NCI-H1105 treated with DMSO at 0.1 percent for 48 hours (cell line): ENCODE measurements at regions not wholly inside any gene's neighbourhood (a gene's known extent, or its start where the extent isn't known, plus 50 kb on each side); places are given as distances from the start of the nearest gene placed in this dataset.

Source experiments
- DNase-seq: peaks from one replicate; lab custom pipeline; 2025; lab: John Stamatoyannopoulos, UW

DNA sequence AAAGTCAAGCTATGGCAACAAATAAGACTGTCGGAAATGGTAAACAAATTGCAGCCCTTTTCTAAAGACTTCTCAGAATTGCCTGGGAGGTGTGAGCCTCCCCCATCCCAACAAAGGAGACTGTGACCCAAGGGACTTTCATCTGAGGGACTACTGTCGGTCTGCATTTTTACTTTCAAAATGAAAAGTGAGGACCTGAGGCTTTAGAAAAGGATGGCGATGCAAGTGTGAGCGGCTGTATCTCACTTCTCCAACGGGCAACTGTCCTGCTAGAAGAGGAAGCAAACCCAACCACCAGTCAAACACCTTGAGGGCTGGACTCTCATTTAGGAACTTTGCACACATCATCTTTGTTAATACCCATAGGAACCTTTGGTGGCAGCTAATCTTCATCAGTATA is 62.6 kb upstream of the CLNK start:
- no peak for DNase-seq

DNA sequence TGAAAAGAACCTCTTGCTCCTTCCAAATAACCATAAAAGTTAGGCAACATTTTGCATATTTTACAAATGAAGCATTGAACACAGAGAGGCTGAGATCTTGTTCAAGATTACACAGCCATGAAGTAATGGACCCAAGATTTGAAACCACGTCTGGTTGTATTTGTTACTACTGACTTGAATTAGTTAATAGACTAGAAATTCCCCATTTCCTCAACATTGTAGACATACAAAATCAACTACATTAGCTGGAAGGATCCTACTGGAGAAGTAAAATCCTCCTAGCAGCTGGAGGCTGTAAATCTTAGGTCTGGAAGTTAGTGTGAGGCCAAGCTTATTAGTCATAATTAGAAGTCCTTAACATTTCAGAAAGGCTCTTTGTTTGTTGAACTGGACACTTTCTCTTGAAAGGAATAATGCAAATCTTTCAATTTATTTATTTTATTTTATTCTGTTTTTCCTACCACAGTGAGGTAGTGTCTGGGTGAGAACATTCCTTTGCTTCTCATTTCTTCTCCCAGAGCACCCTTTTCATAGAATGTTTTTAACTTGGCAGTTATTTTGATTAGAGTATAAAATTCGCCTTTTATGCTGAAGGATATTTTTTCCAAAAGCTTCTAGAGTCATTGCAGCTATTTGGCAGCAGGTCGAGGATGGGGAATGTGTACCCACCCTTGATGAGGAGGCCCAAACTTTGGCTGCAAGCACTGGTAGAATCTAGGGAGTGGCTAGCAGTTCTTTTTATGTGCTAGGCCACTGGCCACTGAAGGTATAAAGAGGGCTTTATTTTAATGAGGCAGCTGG is 62.0 kb upstream of the CLNK start:
- DNase-seq: no peak

DNA sequence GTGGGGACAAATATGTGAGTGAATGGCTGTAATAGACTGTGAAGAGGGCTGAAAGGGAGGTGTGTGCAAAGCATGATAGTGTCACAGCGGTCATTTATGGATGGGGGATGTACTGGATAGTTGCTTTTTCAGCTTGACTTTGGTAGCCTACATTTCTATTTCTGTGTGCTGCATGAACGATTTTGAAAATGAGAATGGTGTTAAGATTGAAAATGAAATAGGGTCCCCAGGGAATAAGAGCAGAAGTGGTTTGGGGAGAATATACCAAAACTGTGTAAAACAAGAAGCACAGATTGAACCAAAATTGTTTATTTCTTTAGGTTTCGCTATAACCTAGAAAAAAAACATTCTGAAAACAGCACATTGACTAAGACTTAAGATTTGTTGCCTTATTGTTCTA is 58.8 kb upstream of the CLNK start:
- no peak for DNase-seq

DNA sequence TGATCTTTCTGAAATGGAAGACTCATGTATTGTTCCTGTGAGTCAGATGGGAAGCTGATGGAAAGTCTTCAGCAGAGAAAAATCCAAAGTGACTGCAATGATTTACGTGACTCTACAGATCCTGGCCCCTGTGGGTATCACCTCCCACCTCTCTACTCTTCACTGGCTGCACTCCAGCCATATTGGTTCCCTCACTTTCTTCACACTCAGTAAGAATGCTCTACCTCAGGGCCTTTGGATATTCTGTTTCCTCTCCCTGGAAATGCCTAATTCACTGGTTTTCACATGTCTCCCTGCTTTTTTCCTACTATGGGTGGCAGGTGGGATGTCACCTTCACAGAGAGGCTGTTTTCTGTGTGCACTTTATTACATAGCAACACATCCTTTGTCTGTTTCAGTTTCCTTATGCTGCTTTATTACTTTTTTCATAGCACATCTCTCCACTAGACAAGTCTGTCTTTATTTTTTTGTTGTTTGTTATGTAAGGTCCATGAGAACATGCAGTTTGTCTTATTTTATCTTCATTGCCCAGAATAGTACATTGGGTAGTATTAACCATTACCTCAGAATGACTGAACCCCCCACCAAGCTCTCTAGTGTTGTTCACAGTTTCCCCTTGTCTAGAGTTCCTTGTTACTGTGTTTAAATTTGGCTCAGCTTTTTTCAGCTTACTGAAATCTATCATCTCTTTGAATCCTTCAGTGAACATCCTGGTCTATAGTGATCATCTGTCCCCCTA is 57.6 kb upstream of the CLNK start:
- no peak for DNase-seq

DNA sequence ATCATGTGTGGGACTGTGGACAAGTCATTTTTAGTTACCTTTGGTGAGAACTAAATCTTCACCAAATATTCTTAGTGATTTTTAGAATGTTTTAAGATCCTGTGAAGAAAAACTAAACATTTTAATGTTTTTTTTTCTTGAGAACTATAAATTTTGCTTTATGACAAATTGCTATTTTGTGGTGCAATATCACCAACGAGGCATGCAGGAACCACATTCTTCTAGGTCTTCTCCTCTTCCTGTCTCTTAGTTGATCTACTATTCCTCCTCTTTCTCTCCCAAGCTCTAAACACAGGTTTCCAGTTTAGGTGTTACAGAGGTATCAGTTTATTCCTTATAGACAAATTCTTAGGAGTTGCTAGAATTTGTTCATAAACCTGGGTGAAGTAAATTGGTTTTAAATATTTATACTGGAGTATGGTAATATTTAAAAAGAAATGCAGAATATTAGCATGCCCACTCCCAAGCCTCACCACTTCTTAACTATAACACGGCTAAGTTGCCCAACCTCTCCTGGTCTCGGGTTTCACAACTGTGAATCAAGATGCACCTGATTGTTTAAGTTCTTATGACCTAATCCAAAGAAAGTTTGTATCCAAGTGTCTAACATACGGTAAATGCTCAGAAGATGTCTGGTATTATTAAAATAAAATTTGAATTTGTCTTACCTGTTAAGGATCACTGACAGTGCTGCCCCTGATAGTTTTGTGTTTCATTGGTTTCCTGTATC is 56.5 kb upstream of the CLNK start:
- DNase-seq: no peak

DNA sequence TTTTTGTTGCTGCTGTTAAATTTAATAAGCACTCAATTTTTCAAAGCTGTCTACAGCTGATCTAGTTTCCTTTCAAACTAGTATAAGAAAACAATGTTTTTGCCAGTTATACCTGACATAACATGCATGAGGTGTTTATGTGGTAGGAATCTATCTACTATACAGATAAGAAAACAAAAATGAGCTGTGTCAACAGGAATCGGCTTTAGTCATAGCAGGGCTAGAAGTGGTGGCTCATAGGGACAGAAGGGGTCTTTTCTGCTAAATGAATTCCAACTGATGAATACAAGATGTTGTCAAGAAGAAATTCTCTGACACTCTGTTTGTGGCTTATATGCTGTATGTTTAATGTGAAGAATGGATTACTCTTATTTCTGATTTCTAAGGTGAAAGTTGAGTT is 55.7 kb upstream of the CLNK start:
- DNase-seq: no peak

DNA sequence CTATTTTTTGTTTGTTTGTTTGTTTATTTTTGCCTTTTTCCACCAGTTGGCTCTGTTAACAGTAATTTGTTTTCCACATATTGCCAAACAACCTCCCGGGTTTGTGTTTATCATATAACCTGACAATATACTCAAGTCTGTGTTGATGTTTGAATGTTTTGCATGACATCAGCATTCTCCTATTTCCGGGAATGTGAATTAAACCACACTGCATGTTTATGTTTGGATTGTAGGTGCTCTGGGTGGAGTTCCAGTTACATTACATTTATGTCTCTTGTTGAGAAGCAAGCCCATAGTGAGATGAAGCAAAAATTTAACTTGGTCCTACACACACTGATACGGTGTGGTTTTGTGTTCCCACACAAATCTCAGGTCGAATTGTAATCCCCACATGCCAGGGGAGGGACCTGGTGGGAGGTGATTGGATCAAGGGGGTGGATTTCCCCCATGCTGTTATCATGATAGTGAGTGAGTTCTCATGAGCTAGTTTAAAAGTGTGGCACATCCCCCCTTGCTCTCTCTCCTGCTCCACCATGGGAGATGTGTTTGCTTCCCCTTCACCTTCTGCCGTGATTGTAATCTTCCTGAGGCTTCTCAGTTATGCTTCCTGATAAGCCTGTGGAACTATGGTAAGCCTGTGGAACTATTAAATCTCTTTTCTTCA is 54.4 kb upstream of the CLNK start:
- no peak for DNase-seq

DNA sequence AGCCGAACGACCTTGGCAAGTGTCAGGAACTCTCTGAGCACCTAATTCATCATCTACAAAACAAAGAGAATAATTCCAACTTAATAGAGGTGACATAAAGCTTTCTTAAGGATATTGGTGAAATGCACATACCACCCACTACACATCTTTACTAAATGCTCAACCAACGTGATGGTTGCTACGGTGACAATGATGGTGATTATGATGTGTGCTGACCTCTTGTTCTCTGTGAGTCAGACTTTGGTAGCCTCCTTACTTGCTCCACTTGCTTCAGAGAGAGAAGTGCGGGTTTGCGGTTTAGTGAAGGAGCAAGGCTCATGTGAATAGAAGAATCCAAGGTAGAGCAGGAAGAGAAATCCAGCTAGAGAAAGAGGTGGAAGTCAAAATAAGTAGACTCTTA is 52.8 kb upstream of the CLNK start:
- DNase-seq: no peak

DNA sequence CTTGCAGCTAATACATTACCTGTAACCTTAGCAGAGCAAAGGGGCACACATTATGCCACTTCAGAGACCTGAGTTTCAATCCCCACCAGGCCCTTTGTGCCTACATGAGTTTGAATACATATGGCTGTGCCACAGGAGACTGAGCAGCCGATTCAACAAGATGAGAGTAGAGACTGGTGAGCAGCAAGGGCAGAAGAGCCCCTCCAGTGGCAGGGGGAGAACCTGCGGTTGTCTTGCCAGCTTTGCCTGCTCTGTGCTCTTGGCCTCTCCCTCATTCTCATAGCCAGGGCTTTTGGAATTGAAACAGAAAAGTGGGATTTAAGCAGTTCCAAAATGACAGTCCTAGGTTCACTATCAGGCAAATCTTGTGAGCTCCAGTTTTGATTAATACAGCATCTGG is 52.3 kb upstream of the CLNK start:
- DNase-seq: no peak

DNA sequence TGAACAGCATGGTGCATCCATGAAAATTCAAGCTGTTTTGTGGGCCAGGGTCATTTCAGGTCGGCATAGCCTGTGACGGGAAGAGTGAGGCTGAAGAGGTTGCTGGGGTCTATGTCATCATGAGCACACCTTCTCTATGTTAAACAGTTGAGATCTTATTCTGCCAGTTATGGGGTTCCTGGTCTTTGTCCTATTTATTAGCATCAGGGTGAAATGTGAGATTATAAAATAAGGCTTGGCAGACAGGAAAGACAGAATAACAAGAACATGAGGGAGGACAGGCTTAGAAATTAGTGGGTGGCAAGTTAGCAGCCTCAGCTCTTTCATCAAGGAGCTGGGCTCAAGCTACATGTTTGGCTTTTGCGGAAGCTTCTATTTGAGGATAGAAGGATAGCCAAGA is 51.7 kb upstream of the CLNK start:
- DNase-seq: no peak

DNA sequence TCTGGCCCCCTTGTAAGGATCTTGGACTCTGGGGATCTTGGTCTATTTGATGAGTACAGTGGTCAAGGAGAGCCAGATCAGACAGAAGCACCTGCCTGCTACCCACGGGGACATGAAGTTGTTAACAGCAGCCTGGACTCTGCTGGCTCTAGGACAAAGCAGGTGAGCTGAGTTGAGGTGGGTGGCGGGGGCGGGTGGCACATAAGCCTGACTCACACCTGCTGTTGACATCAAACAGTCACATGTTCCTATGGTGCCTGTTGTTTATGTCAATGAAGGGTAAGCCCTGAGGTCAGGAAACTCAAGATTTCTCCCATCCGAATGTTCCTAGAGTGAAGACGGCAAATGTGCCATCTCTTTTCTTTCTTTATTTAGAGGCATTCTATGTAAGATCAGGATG is 50.1 kb upstream of the CLNK start:
- no peak for DNase-seq
